ENCODE measurements at regions not wholly inside any gene's neighbourhood (a gene's known extent, or its start where the extent isn't known, plus 50 kb on each side); places are given as distances from the start of the nearest gene placed in this dataset.

DNA sequence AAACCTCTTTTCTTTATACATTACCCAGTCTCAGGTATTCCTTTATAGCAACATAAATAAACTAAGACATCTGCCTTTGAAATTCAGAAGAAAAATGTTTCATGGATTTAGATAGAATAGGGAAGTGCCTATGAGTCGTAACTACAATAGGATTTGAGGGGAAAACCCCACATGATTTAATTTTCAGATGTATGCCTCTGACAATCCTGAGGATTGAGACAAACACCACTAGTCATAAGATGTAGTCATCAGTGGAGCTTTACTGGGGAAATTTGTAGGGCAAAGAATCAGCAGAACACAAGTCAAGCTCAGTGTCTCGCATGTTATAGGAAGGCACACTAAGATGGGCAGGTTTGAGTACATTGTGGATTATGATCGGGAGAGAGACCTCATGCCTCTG, 566.4 kb downstream of the BMP2 start:
- no peak for DNase-seq (ENCODE audit: low read depth in 2 of 2)

DNA sequence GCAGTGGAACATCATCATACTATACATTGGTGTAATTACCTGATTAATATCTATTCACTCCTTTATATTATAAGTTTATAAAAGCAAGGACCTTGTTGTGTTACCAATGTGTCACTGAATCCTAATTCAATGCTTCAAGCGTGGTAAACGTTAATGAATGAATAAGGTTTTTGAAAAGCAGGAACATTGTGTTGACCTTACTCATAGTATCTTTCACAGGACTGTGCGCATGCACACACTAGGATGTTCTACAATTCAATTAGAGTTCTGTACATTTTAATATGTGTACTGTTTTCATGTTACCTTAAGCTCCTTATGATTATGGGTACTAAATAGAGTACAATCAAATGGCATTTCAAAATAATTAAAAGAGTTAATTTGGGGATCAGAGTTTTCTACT, 578.5 kb downstream of the BMP2 start:
- no peak for DNase-seq (ENCODE audit: low read depth in 2 of 2)

DNA sequence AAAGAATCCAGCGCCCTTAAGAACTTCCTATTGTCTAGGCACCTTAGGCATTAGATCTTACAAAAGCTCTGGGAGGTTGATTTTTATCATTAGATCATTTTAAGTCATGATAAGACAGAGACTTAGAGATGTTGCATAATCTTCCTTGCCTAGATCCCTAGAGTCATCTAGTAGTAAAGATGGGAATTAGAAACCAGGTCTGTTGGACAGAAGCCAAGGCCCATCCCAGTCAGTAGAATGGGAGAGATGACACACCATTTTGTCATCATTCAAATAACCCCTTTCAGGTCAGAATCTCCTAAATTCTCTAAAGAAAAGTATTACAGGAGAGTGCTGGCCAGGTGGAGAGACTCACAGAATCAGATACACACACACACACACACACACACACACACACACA, 579.1 kb downstream of the BMP2 start:
- no peak for DNase-seq (ENCODE audit: low read depth in 2 of 2)

DNA sequence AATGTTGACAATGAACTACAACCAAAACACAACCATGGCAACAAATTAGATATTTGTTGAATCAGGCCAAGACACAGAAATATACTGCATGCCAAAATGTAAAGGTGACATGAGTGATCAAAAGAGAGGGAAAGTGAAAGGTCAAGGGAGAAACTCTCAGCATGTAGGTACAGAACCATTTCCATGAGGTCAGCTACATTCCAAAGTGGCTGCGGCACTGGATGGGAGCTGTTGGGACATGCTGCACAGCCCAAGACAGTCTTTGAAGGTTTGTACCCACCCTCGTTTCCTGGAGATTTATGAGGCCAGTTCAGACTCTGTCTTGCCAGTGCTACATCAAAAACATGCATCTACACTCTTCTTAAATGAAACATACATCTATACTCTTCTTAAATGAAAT, 579.9 kb downstream of the BMP2 start:
- DNase-seq (ENCODE audit: low read depth in 2 of 2), result no peak

DNA sequence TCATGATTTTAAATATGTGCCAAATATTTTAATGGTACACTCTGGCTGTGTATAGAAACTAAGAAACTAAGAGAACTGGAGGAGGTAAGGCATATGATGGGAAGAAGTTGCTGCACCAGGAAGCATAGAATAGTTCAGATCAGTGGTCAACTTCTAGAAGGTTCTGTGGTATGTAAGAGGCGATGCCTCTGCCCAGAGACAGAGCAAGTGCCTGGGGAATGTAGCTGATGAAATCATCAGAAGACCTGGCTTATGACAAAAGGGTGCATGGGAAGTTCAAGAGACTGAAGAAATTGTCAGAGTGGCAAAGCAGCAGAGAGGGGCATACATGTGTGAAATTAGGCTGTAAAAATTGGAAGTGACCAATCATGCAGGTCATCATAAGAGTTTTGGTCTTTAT, 580.8 kb downstream of the BMP2 start:
- no peak for DNase-seq (ENCODE audit: low read depth in 2 of 2)

DNA sequence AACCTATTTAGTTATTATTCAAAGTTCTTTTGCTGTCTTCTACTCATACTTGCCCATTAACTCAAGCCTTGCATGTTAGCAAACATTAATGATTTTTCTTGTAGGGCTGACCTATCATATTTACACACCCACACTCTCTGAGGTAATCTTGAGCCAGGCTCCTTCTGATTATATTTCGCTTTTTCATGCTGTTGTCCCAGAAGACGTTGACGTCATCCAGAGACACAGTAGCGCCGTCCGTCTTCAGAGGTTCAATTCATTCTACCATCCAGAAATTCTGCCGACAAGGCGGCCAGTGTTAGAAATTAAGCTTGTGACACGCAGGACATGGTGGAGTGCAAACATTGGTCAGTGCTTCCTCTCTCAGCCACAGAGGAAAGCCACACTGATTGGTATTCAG, 584.7 kb downstream of the BMP2 start:
- no peak for DNase-seq (ENCODE audit: low read depth in 2 of 2)

DNA sequence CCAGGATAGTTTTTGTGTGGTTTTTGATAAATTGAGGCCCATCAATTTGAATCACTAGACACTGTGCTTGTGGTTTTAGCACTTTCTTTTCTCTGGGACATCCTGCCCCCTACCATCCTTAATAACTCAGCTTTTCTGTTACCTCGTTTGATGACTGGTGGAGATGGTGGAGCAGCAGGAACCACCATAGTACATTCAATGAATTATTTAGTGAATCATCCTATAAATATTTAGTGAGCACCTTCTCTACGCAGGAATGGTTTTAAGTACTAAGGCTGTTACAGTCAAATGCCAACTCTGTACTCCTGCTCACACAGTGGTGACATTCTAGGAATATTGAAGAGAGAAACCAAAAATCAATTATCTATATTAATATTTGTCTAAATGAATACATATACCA, 585.2 kb downstream of the HAO1 start:
- DNase-seq (ENCODE audit: low read depth in 2 of 2), result no peak

DNA sequence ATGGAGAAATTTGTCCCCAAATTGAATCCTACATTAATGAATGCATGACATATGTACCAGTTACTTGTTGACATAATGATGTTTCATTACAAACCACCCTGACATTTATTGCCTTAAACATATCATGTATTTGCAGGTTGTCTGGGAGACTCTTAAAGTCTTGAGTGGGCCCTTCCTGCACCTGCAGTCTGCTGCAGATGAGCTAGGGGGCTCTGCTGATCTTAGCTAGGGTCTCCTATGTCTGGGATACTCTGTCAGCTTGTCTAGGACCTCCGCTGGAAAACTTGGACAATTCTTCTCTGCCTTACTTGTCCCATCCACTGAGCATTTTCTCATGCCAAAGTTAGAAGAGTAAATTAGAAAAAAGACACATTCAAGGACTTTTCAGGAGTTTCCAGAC, 581.6 kb downstream of the HAO1 start:
- no peak for DNase-seq (ENCODE audit: low read depth in 2 of 2)

DNA sequence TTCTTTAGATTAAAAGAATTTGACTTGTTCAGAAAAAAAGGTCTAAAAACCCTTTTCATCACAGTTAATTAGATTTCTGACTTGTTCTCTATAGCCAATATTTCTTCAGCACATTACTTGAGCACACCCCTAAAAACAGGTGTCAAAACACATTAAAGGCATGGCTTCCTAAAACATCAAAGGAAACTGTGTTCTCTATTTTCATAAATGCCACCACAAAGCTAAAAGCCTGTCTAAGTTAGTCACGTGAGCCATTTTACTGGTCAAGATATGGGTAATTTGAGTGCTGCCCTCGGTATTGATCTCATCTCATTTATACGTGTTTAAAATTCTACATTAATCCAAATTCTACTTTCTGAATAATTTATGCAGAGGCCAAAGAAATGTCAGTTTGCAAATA, 580.5 kb downstream of the HAO1 start:
- no peak for DNase-seq (ENCODE audit: low read depth in 2 of 2)

DNA sequence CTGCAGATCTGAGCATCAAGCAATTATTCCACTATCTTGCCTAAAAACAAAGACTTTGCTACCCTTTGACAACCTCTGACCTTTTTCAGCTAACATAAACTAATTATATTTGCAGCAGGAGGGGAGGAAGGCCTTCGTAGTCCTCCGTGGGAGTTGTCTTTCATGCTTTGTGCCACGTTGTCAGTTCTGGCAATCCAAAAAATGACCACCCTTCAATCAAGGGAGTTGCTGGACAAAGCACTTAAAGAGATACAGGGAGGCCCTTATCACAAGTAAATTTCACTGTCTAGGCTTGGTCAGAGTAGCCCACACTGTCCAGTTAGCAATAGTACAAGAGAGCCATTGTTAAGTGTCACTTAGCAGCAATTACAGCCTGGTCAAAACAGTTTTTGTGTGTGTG, 578.9 kb downstream of the HAO1 start:
- no peak for DNase-seq (ENCODE audit: low read depth in 2 of 2)

DNA sequence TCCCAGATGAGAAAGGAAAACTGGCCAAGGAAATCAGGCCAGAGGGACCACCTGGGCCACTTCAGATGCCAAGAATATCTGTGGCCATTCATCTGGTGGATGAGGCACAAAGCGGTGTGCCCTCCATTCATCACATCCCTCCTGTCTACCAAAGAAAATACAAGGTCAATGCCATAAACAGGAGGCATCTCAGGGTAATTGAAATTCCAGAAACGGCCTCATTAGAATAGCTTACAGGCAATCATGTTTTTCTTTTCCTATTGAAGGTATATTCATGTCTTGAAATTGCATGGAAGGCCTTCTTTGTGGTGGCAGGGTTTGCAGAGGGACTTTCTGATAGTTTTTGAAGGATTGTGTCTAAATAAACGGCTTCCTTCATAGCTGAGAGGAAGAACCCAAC, 578.3 kb downstream of the HAO1 start:
- no peak for DNase-seq (ENCODE audit: low read depth in 2 of 2)

DNA sequence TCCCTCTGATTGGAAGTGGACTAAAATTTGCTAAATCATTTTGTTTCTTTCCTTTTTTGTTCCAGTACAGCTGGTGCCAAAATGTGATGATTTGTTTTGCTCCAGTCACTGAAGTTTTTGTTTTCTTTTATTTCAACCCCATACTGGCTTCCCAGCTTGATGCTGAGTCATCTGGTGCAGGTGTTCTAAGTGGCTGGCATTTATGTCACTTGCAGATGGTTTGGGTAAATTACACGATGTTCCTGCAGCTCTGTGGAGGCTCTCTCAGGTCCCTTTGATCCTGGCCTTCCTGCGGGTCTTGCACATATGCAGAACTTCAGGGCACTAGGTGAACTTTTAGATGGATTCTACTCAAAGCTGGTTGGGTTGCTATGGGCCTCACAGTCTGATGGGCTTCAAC, 577.7 kb downstream of the HAO1 start:
- DNase-seq (ENCODE audit: low read depth in 2 of 2), result no peak

DNA sequence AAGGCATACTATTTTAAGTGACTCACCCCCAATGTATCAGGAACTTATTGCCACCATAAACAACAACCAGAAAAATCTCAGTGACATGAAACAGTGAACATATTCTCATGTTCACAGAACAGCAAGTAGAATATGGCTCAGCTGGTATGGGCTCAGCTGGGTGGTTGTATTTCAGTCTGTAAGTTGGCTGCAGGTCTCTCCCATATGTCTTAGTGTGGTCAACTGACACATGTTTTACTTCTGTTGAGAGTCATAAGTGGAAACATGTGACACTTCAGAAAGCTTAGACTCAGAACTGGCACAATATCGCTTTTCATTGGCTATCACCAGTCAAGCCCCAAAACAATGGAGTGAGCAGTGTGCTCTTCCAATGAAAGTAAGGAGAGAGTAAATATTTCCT, 574.1 kb downstream of the HAO1 start:
- DNase-seq (ENCODE audit: low read depth in 2 of 2), result no peak

DNA sequence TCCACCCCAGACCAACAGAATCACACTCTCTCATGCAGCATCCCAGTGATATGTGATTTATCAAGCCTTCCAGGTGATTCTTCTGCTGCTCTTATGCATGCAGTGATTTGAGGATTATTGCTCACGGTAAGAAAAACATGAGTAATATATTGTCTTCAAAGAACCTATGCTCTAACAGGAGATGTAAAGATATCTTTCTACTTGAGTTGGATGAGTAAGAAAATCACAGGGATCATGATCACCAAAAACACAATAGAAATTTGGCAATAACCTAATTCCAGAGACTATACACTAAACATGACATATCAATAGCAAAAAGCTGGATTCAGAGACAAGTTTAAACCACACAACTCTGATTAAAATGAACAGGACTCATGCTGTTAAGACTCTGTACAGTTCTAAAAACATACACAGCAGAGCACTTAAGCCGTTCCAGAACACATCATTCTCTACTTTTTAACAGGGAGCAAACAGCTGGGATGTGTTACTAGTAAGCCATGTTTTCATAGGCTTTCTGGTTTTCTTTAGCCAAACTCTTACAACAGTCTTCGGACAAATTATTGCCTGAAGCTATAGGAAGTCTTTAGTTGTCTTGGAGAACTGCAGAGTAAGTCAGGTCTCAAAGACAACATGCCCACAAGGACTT, 568.6 kb downstream of the HAO1 start:
- DNase-seq (ENCODE audit: low read depth in 2 of 2), result no peak

DNA sequence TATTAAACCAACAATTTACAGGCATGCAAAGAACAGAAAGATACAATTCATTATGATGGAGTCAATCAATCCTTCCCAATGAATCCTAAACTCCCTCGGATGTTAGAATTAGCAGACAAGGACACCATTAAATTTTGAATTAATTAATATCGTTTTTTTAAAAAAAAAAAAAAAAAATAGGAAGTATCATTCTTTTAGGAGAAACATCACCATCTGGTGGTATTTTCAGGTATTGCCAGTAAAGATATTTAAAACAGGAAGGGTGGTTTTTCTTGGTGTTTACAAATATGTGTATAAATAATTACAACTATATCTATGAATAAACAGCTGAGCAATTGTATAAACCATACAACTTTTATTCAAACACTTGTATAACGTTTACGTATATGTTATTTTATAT, 564.4 kb downstream of the HAO1 start:
- no peak for DNase-seq (ENCODE audit: low read depth in 2 of 2)

DNA sequence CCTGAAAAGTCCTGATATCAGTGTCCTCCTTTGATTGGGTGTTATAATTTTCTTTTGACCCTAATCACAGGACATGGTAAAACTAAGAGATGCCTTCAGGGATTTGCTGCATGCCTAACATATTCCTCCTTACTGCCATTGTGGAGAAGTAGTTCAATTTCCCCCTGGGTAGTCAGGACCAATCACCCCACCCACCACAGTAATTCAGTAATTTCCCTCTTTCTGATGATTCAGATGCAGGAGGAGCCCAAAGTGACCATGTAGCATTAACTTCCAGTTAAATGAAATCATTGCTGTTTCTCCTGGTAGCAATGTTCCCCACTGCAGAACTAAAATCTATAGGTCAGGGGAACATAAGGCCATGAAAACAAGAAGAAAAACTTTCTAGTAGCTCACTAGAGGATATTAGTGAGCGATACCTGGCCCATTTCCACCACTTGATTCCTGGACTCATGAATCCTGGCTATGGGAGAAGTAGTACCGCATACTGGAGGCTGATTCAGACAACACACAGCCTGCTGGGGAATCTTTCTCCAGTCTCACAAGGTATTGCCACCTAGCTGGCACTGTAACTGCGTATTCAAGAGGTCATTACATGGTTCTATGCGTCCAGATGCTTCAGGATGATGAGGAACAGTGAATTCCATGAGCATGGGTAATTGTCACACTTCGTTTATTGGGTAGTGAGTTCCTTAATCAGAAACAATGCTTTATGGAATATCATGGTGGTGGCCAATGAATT, 561.2 kb downstream of the HAO1 start:
- no peak for DNase-seq (ENCODE audit: low read depth in 2 of 2)

DNA sequence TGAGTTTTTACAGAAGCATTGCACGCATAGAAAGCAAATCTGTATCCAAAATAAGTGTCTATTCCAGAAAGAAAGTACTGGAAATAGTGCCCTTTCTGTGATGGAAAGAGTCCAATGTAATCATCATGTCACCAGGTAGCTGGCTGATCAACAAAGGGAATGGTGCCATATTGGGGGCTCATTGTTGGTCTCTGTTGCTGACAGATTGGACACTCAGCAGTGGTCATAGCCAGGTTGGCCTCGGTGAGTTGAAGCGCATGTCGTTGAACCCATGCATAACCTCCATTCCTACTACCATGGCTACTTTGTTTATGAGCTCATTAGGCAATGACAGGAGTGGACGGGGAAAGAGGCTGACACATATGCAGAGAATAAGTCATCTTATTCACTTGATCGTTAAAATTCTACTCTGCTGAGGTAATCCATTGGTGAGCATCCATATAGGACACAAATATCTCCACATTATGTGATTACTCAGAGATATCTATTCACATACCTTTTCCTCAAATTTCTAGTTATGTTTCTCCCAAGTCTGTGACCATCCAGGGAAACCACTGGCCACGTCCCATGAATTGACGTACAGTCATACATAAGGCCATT, 560.5 kb downstream of the HAO1 start:
- no peak for DNase-seq (ENCODE audit: low read depth in 2 of 2)

DNA sequence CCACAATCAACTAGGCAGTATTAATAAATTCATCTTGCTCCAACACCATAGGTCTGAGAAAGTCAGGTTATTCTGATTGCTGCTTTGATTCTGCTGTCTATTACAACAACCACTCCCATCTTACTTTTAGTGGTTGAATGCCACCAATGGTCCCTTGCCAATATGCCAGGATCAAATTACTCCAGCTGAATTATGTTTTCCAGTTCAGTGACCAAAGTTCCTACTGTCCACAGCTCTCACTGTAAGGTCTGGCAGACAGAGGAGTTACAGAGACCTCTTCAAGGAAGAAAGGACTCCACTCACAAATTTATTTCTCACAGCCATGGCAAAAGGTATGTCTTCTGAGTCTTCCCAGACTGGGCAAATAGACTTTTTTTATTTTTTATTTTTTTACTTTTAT, 557.0 kb downstream of the HAO1 start:
- no peak for DNase-seq (ENCODE audit: low read depth in 2 of 2)

DNA sequence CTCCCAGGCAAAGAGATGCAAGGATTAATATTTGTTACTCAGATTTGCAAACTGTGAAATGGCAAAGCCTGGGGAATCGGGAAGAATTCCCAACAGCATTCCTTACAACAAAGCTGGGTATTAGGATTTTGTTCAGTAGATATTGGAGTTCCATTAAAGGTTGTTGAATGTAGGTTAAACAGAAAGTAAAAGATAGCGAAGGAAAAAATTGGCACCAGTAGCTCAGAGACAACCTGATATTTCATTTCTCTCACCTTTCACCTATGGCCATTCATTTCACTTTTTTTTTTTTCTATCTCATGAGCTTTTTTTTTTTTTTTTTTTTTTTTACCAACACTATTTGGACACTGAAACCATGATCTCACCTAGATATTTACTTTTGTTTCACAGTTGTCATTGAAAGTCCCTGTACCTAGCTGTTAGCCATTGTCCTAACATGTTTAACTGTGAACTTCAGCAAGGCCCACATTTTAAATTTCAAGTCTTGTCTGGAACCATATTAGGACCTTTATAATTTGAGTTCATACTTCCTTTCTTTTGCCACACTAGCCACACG, 552.5 kb downstream of the HAO1 start:
- DNase-seq (ENCODE audit: low read depth in 2 of 2), result no peak

DNA sequence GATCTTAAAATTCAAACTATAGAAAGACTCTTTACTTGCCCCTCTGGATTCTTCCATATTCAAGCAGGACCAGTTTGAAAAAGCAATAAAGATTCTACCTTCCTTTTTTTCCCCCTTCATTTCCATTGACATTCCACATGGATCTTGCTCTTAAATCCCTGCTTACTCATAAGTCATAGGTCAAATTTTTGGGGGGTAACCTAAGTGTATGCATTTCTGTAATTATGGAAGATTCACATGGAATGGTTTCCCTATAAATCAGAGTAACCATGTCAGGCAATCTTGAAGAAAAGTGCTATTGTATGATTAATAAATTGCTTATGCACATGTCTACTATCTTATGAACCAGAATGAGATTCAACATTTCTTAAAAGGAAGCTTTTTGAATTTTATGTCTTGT, 551.0 kb downstream of the HAO1 start:
- no peak for DNase-seq (ENCODE audit: low read depth in 2 of 2)

DNA sequence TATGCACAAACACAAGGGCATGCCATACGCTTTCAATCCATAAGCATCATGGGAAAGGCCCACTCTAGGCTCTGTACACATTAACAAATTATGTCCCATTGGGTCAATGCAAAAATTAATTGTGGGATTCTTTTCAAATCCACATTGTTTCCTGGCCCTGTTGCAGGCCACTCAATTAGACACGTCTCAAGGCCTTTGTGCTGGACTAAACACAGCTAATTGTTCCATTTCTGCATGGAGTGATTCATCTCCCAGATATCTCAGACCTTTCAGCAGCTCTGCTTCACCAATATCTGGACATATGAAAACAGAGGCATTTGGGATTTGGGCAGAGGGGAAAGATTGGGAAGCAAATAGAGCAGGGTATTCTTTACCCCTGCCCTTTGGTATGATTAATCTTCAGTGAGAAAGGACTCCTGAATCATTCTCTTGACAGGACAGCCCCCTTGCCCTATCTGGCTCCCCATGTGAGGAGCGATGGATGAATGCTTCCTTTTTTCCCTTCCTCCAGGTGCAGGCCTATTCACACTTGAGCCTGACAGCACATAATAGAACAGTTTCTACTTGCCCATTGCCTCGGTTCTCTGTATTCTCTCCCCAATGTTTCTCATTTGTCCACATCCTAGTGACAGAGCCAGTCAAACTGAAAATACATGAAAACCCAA, 547.6 kb downstream of the HAO1 start:
- no peak for DNase-seq (ENCODE audit: low read depth in 2 of 2)

DNA sequence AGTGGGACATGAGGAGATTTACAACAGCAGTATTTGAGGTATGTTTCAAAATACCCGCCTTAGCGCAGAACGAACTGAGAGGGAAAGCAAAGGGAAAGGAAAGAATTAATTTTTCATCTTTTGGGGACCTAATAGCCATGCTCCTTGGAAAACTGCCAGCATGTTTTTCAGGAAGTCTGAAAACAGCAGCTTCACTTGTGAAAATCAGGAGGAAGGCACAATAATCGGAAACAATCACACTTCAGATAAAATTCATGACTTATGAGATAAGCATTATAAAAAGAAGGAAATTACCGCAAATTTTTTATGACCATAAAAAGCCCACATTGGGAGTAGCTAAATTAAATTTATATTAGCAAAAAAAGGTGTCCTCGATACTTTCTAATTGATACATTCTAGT, 541.1 kb downstream of the HAO1 start:
- no peak for DNase-seq (ENCODE audit: low read depth in 2 of 2)

DNA sequence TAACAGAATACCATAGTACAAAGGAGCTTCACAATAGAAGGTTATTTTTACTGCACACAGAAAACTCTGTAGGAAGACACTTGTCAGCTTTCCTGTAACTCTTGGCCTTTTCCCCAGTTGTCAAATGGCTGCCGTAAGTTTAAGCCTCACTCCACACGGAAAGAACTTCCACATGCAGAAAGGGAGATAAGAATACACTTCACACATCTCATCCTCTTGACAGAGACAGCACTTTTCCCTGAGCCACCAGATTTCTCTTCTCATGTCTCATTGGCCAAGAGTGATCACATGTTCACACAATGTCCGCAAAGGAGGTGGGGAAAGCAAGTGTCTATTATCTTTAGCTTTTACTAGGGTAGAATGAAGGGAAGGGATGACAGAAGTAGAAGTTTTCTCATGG, 540.7 kb downstream of the HAO1 start:
- DNase-seq (ENCODE audit: low read depth in 2 of 2), result no peak

Measured in stimulated activated CD4-positive, alpha-beta T cell treated with anti-CD3 and anti-CD28 coated beads, Interleukin-12 subunit alpha, Interleukin-12 subunit beta, amount 100 ng/mL, for 24 hours (primary cell).